ENCODE measurements at regions not wholly inside any gene's neighbourhood (a gene's known extent, or its start where the extent isn't known, plus 50 kb on each side); places are given as distances from the start of the nearest gene placed in this dataset.

DNA sequence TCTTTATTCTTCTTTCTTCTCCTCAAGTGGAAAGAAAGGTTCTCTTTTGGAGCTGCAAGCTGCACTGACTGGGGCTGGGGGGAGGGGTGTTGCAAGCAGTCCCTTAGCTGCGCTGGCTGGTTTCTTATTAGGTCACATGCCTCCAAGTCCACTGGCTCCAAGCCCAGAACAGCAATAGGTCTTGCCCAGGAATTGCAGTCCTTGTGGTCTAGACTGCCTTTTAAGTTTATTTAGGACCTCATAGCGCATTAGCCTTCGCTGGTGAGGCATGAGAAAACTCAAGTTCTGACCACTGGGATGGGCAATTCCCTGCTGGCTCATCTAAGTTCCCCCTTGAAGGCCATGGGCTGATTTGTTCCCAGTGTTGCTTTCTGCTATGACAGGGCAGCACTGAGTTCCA lies 138.6 kb upstream of the SCN7A start:
- Histone ChIP-seq H3K9ac (ENCODE audit: low read depth, low read length) (no peak overlapping the region), H3K4me1 (ENCODE audit: control insufficient read depth, insufficient read depth, low read length) (peaks cover 14% of the 10 kb centered on the region), H3K36me3 (ENCODE audit: control insufficient read depth, insufficient read depth, low read length) (no peaks in the 10 kb centered on the region), H3K27me3 (ENCODE audit: control insufficient read depth, insufficient read depth, low read length) (no peaks in the 10 kb centered on the region), H3K4me3 (ENCODE audit: low read depth, low read length) (no peak overlapping the region), H3K9me3 (ENCODE audit: control insufficient read depth, insufficient read depth, low read length) (no peaks in the 10 kb centered on the region)

GRCh38 chr2:166628478-166629136 lies 134.6 kb upstream of the SCN7A start:
- no peaks in the 10 kb centered on the region for H3K36me3 ChIP-seq (ENCODE audit: control insufficient read depth, insufficient read depth, low read length)
- peaks cover 14% of the 10 kb centered on the region for H3K4me1 ChIP-seq (ENCODE audit: control insufficient read depth, insufficient read depth, low read length)
- no peaks in the 10 kb centered on the region for H3K9me3 ChIP-seq (ENCODE audit: control insufficient read depth, insufficient read depth, low read length)
- no peaks in the 10 kb centered on the region for H3K27me3 ChIP-seq (ENCODE audit: control insufficient read depth, insufficient read depth, low read length)
- no peak overlapping the region for H3K9ac ChIP-seq (ENCODE audit: low read depth, low read length)
- H3K4me3 ChIP-seq (ENCODE audit: low read depth, low read length): no peak overlapping the region

DNA sequence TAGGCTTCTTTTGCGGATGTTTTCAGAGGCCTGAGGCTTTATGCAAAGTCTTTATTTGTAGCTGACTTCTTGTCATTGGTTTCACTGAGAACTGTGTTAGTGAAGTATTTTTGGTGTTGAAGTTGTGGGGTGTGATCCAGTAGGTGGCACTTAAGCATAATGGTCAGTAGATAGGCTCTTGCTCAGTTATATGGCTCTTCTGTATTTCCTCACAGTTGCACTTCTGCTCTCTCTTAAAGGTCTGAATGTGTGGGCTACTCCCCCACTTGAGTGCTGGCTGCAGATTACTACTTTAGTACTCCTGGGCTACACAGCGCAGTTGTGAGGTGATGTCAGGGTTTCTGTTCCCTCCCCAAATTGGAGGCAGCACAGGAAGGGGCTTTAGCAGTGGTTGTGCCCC lies 133.8 kb upstream of the SCN7A start:
- Histone ChIP-seq H3K4me3 (ENCODE audit: low read depth, low read length) (no peak overlapping the region), H3K36me3 (ENCODE audit: control insufficient read depth, insufficient read depth, low read length) (no peaks in the 10 kb centered on the region), H3K9ac (ENCODE audit: low read depth, low read length) (no peak overlapping the region), H3K27me3 (ENCODE audit: control insufficient read depth, insufficient read depth, low read length) (no peaks in the 10 kb centered on the region), H3K9me3 (ENCODE audit: control insufficient read depth, insufficient read depth, low read length) (no peaks in the 10 kb centered on the region), H3K4me1 (ENCODE audit: control insufficient read depth, insufficient read depth, low read length) (peaks cover 11% of the 10 kb centered on the region)

GRCh38 chr2:166625670-166626069 lies 131.6 kb upstream of the SCN7A start:
- Histone ChIP-seq H3K9ac (ENCODE audit: low read depth, low read length) (no peak overlapping the region), H3K4me1 (ENCODE audit: control insufficient read depth, insufficient read depth, low read length) (peaks cover 7% of the 10 kb centered on the region), H3K4me3 (ENCODE audit: low read depth, low read length) (no peak overlapping the region), H3K9me3 (ENCODE audit: control insufficient read depth, insufficient read depth, low read length) (no peaks in the 10 kb centered on the region), H3K27me3 (ENCODE audit: control insufficient read depth, insufficient read depth, low read length) (no peaks in the 10 kb centered on the region), H3K36me3 (ENCODE audit: control insufficient read depth, insufficient read depth, low read length) (no peaks in the 10 kb centered on the region)

DNA sequence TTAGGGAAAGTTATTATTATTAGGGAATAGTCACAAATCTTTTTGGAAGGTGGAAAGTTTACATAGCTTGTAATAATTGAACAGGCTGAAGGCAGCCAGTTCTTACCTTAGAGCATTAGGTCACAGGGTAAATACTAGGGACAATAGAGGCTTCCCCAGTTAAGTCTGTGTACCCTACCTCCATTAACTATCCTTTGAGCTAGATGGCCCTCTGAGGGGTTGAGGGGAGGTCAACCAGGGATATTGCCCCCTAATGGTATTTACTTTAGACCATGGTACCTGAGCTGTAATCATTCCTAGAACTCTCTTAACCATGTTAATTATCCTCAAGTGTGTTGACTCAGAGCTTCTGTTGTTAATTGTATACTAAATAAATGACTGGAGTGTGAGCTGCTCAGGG lies 120.5 kb upstream of the SCN7A start:
- no peak overlapping the region for H3K4me3 ChIP-seq (ENCODE audit: low read depth, low read length)
- H3K4me1 ChIP-seq (ENCODE audit: control insufficient read depth, insufficient read depth, low read length): peaks cover 14% of the 10 kb centered on the region
- no peaks in the 10 kb centered on the region for H3K9me3 ChIP-seq (ENCODE audit: control insufficient read depth, insufficient read depth, low read length)
- H3K9ac ChIP-seq (ENCODE audit: low read depth, low read length): no peak overlapping the region
- no peaks in the 10 kb centered on the region for H3K36me3 ChIP-seq (ENCODE audit: control insufficient read depth, insufficient read depth, low read length)
- peaks cover 2% of the 10 kb centered on the region for H3K27me3 ChIP-seq (ENCODE audit: control insufficient read depth, insufficient read depth, low read length)

DNA sequence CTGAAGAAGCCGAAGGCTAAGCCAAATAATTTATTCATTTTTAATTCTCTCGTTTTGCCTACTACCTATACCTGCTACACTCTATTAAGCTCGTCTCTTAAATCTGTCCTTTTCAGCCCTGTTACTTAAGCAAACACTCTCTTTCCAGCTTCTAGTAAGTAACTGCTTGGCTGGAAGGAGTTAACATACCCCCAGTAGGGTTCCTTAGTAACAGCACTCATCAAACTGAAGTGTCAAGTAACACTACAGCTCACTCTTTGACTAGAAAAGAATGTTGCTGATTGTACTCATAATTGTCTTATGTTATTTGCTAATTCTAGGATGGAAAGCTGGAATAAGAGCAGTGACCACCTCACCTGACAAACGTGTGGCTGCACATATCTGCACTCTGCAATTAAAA lies 120.0 kb upstream of the SCN7A start:
- H3K9me3 ChIP-seq (ENCODE audit: control insufficient read depth, insufficient read depth, low read length): no peaks in the 10 kb centered on the region
- no peak overlapping the region for H3K4me3 ChIP-seq (ENCODE audit: low read depth, low read length)
- H3K9ac ChIP-seq (ENCODE audit: low read depth, low read length): no peak overlapping the region
- peaks cover 17% of the 10 kb centered on the region for H3K4me1 ChIP-seq (ENCODE audit: control insufficient read depth, insufficient read depth, low read length)
- no peaks in the 10 kb centered on the region for H3K36me3 ChIP-seq (ENCODE audit: control insufficient read depth, insufficient read depth, low read length)
- peaks cover 3% of the 10 kb centered on the region for H3K27me3 ChIP-seq (ENCODE audit: control insufficient read depth, insufficient read depth, low read length)

DNA sequence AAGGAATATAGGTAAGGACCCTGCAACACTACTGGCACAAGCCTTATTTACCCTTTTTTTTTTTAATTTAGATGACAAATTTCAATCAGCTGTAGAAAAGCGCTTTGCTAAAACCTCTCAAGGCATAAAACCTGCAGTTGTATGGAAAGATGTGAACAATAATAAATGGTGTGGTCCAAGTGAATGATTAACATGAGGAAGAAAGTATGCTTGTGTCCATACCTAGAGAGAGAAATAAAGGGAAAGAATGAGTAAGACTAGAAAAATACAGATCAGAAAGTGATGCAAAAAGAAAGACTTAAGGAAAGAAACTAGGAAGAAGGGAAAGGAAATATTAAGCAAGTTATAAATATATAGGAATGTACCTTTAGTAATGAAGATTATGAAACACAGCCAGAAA lies 119.2 kb upstream of the SCN7A start:
- Histone ChIP-seq H3K4me1 (ENCODE audit: control insufficient read depth, insufficient read depth, low read length) (peaks cover 24% of the 10 kb centered on the region), H3K9me3 (ENCODE audit: control insufficient read depth, insufficient read depth, low read length) (no peaks in the 10 kb centered on the region), H3K36me3 (ENCODE audit: control insufficient read depth, insufficient read depth, low read length) (no peaks in the 10 kb centered on the region), H3K4me3 (ENCODE audit: low read depth, low read length) (no peak overlapping the region), H3K27me3 (ENCODE audit: control insufficient read depth, insufficient read depth, low read length) (peaks cover 3% of the 10 kb centered on the region), H3K9ac (ENCODE audit: low read depth, low read length) (no peak overlapping the region)

- H3K4me3 ChIP-seq (ENCODE audit: low read depth, low read length): no peak overlapping the region
- H3K9ac ChIP-seq (ENCODE audit: low read depth, low read length): no peak overlapping the region
- H3K36me3 ChIP-seq (ENCODE audit: control insufficient read depth, insufficient read depth, low read length): no peaks in the 10 kb centered on the region
- H3K9me3 ChIP-seq (ENCODE audit: control insufficient read depth, insufficient read depth, low read length): no peaks in the 10 kb centered on the region
- H3K4me1 ChIP-seq (ENCODE audit: control insufficient read depth, insufficient read depth, low read length): peaks cover 24% of the 10 kb centered on the region
- peaks cover 3% of the 10 kb centered on the region for H3K27me3 ChIP-seq (ENCODE audit: control insufficient read depth, insufficient read depth, low read length)
Measured at GRCh38 chr2:166612214-166612613, 118.2 kb upstream of the SCN7A start.

GRCh38 chr2:166610913-166611305 lies 116.9 kb upstream of the SCN7A start:
- H3K9me3 ChIP-seq (ENCODE audit: control insufficient read depth, insufficient read depth, low read length): no peaks in the 10 kb centered on the region
- H3K4me1 ChIP-seq (ENCODE audit: control insufficient read depth, insufficient read depth, low read length): peaks cover 24% of the 10 kb centered on the region
- H3K4me3 ChIP-seq (ENCODE audit: low read depth, low read length): peak overlapping the region; percentile 5
- no peaks in the 10 kb centered on the region for H3K36me3 ChIP-seq (ENCODE audit: control insufficient read depth, insufficient read depth, low read length)
- H3K9ac ChIP-seq (ENCODE audit: low read depth, low read length): no peak overlapping the region
- H3K27me3 ChIP-seq (ENCODE audit: control insufficient read depth, insufficient read depth, low read length): peaks cover 3% of the 10 kb centered on the region

DNA sequence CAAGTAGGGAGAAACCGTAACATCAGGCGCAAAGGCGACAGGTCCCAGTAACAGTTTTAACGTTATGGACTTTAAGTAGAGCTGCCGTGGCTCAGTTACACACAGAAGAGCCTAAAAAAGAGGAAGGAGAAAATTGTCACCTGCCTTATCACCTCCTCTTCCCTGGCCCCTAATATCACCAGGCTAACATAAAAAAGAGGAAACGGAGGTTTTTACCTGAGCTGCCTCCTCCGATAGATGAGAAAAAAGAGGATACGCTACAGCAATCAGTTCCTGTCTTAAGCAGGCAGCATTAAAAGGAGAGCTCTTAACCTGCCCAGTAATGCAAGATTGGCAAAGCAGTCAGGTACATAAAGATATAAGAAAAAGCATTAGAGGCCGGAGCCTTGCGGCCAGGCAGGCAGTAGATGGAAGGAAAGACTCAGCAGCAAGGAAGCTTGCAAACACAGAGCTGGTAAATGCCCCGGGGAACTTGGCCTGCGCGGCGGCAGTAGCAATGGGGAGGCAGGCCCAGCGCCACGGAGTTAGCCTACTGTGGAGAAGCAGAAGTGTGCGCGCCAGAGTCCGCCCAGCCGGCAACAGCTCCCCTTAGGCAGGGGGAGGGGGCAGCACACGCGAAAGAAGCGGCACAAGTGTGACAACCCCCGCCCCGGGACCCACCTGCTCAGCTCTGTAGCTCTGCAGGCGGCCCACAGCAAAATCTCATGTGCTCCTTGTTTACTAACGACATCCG lies 116.3 kb upstream of the SCN7A start:
- H3K9me3 ChIP-seq (ENCODE audit: control insufficient read depth, insufficient read depth, low read length): no peaks in the 10 kb centered on the region
- H3K36me3 ChIP-seq (ENCODE audit: control insufficient read depth, insufficient read depth, low read length): no peaks in the 10 kb centered on the region
- H3K27me3 ChIP-seq (ENCODE audit: control insufficient read depth, insufficient read depth, low read length): peaks cover 3% of the 10 kb centered on the region
- H3K4me3 ChIP-seq (ENCODE audit: low read depth, low read length): peak overlapping the region; percentile 5
- no peak overlapping the region for H3K9ac ChIP-seq (ENCODE audit: low read depth, low read length)
- peaks cover 24% of the 10 kb centered on the region for H3K4me1 ChIP-seq (ENCODE audit: control insufficient read depth, insufficient read depth, low read length)

- Histone ChIP-seq H3K27me3 (ENCODE audit: control insufficient read depth, insufficient read depth, low read length) (peaks cover 3% of the 10 kb centered on the region), H3K36me3 (ENCODE audit: control insufficient read depth, insufficient read depth, low read length) (no peaks in the 10 kb centered on the region), H3K9ac (ENCODE audit: low read depth, low read length) (no peak overlapping the region), H3K4me3 (ENCODE audit: low read depth, low read length) (no peak overlapping the region), H3K4me1 (ENCODE audit: control insufficient read depth, insufficient read depth, low read length) (peaks cover 24% of the 10 kb centered on the region), H3K9me3 (ENCODE audit: control insufficient read depth, insufficient read depth, low read length) (no peaks in the 10 kb centered on the region)
Measured at GRCh38 chr2:166609183-166609959, 115.3 kb upstream of the SCN7A start.

- Histone ChIP-seq H3K4me3 (ENCODE audit: low read depth, low read length) (no peak overlapping the region), H3K27me3 (ENCODE audit: control insufficient read depth, insufficient read depth, low read length) (peaks cover 3% of the 10 kb centered on the region), H3K9me3 (ENCODE audit: control insufficient read depth, insufficient read depth, low read length) (no peaks in the 10 kb centered on the region), H3K4me1 (ENCODE audit: control insufficient read depth, insufficient read depth, low read length) (peaks cover 17% of the 10 kb centered on the region), H3K9ac (ENCODE audit: low read depth, low read length) (no peak overlapping the region), H3K36me3 (ENCODE audit: control insufficient read depth, insufficient read depth, low read length) (no peaks in the 10 kb centered on the region)
Measured at GRCh38 chr2:166607880-166608279, 113.8 kb upstream of the SCN7A start.
